Activated CD4-positive, alpha-beta memory T cell treated with anti-CD3 and anti-CD28 coated beads for 36 hours (primary cell): ENCODE measurements at regions not wholly inside any gene's neighbourhood (a gene's known extent, or its start where the extent isn't known, plus 50 kb on each side); places are given as distances from the start of the nearest gene placed in this dataset.

Source experiments
- CTCF ChIA-PET: fragments of 350-600 bp; sonication (Branson Sonifier 250); formaldehyde crosslinking; loops from one replicate; lab custom pipeline; 2021; ENCODE audit warnings: antibody characterized with exemption, inconsistent platforms; lab: Charles Lee
- POLR2A ChIA-PET: fragments of 350-600 bp; sonication (Branson Sonifier 250); formaldehyde crosslinking; loops from one replicate; lab custom pipeline; 2021; ENCODE audit warnings: antibody characterized with exemption; lab: Charles Lee
- DNase-seq: peaks from one replicate; pipeline ENCODE4 v3.0.0-alpha.2; 2020
- H3K27ac Mint-ChIP-seq: one replicate; pipeline ENCODE4 v1.8.0; 2021; ENCODE audit warnings: mixed read lengths
- H3K27me3 Mint-ChIP-seq: one replicate; pipeline ENCODE4 v1.8.0; 2021; ENCODE audit warnings: mixed read lengths
- H3K36me3 Mint-ChIP-seq: one replicate; pipeline ENCODE4 v1.8.0; 2021; ENCODE audit warnings: mixed read lengths
- H3K4me1 Mint-ChIP-seq: one replicate; pipeline ENCODE4 v1.8.0; 2021; ENCODE audit warnings: low read depth, mixed read lengths
- H3K4me3 Mint-ChIP-seq: one replicate; pipeline ENCODE4 v1.8.0; 2021; ENCODE audit warnings: mild to moderate bottlenecking, mixed read lengths
- H3K9me3 Mint-ChIP-seq: one replicate; pipeline ENCODE4 v1.8.0; 2021; ENCODE audit warnings: mixed read lengths
- intact Hi-C: fragments of 100-400 bp; cut with micrococcal nuclease; formaldehyde crosslinking; loops from one replicate; pipeline ENCODE4 v1.15.1; 2023

GRCh38 chr5:159619826-159620225 lies 289.5 kb upstream of the IL12B start:
- intact Hi-C loops = no loop called here
- no peak for DNase-seq
- no peaks in the 10 kb centered on the region for H3K4me1 Mint-ChIP-seq
- H3K27me3 Mint-ChIP-seq = peaks cover 8% of the 10 kb centered on the region
- CTCF ChIA-PET = no interaction called here
- H3K9me3 Mint-ChIP-seq = peaks cover 20% of the 10 kb centered on the region
- no peak overlapping the region for H3K4me3 Mint-ChIP-seq
- no peak overlapping the region for H3K27ac Mint-ChIP-seq
- peaks cover 8% of the 10 kb centered on the region for H3K36me3 Mint-ChIP-seq
- POLR2A ChIA-PET = no interaction called here

GRCh38 chr5:159620853-159621540 lies 290.7 kb upstream of the IL12B start:
- CTCF ChIA-PET = no interaction called here
- Mint-ChIP-seq H3K4me3 (no peak overlapping the region), H3K9me3 (peaks cover 20% of the 10 kb centered on the region), H3K36me3 (peaks cover 8% of the 10 kb centered on the region), H3K27me3 (peaks cover 8% of the 10 kb centered on the region), H3K27ac (no peak overlapping the region), H3K4me1 (no peaks in the 10 kb centered on the region)
- POLR2A ChIA-PET = no interaction called here
- intact Hi-C loops = no loop called here
- DNase-seq = no peak

- ChIA-PET POLR2A (no interaction called here), CTCF (no interaction called here)
- no peak for DNase-seq
- no peaks in the 10 kb centered on the region for H3K9me3 Mint-ChIP-seq
- peaks cover 9% of the 10 kb centered on the region for H3K27me3 Mint-ChIP-seq
- H3K4me3 Mint-ChIP-seq = no peak overlapping the region
- intact Hi-C loops = no loop called here
- H3K36me3 Mint-ChIP-seq = peaks cover 3% of the 10 kb centered on the region
- no peak overlapping the region for H3K27ac Mint-ChIP-seq
- no peaks in the 10 kb centered on the region for H3K4me1 Mint-ChIP-seq
Observed at GRCh38 chr5:159628703-159629102, 287.6 kb upstream of the ADRA1B start.

GRCh38 chr5:159629158-159629557 lies 287.1 kb upstream of the ADRA1B start:
- intact Hi-C loops = no loop called here
- Mint-ChIP-seq H3K4me1 (no peaks in the 10 kb centered on the region), H3K9me3 (no peaks in the 10 kb centered on the region), H3K36me3 (peaks cover 3% of the 10 kb centered on the region), H3K4me3 (no peak overlapping the region), H3K27ac (no peak overlapping the region), H3K27me3 (peaks cover 9% of the 10 kb centered on the region)
- no peak for DNase-seq
- CTCF ChIA-PET = no interaction called here
- POLR2A ChIA-PET = no interaction called here

GRCh38 chr5:159630545-159630944 lies 285.7 kb upstream of the ADRA1B start:
- intact Hi-C loops = no loop called here
- Mint-ChIP-seq H3K4me3 (no peak overlapping the region), H3K27ac (no peak overlapping the region), H3K9me3 (no peaks in the 10 kb centered on the region), H3K36me3 (no peaks in the 10 kb centered on the region), H3K4me1 (no peaks in the 10 kb centered on the region), H3K27me3 (peaks cover 14% of the 10 kb centered on the region)
- CTCF ChIA-PET = no interaction called here
- no peak for DNase-seq
- POLR2A ChIA-PET = no interaction called here

GRCh38 chr5:159631001-159631400 lies 285.3 kb upstream of the ADRA1B start:
- Mint-ChIP-seq H3K36me3 (no peaks in the 10 kb centered on the region), H3K9me3 (no peaks in the 10 kb centered on the region), H3K27me3 (peaks cover 14% of the 10 kb centered on the region), H3K4me1 (no peaks in the 10 kb centered on the region), H3K27ac (no peak overlapping the region), H3K4me3 (no peak overlapping the region)
- CTCF ChIA-PET = no interaction called here
- no peak for DNase-seq
- POLR2A ChIA-PET = no interaction called here
- intact Hi-C loops = no loop called here

- ChIA-PET CTCF (no interaction called here), POLR2A (no interaction called here)
- DNase-seq = no peak
- H3K4me1 Mint-ChIP-seq = no peaks in the 10 kb centered on the region
- no peaks in the 10 kb centered on the region for H3K9me3 Mint-ChIP-seq
- H3K4me3 Mint-ChIP-seq = no peak overlapping the region
- H3K27ac Mint-ChIP-seq = no peak overlapping the region
- intact Hi-C loops = no loop called here
- no peaks in the 10 kb centered on the region for H3K36me3 Mint-ChIP-seq
- peaks cover 15% of the 10 kb centered on the region for H3K27me3 Mint-ChIP-seq
Observed at GRCh38 chr5:159632866-159633265, 283.4 kb upstream of the ADRA1B start.

GRCh38 chr5:159638481-159638880 lies 277.8 kb upstream of the ADRA1B start:
- CTCF ChIA-PET = no interaction called here
- H3K27ac Mint-ChIP-seq = no peak overlapping the region
- intact Hi-C loops = no loop called here
- no peaks in the 10 kb centered on the region for H3K4me1 Mint-ChIP-seq
- peaks cover 11% of the 10 kb centered on the region for H3K27me3 Mint-ChIP-seq
- no peaks in the 10 kb centered on the region for H3K36me3 Mint-ChIP-seq
- no peak overlapping the region for H3K4me3 Mint-ChIP-seq
- POLR2A ChIA-PET = no interaction called here
- no peaks in the 10 kb centered on the region for H3K9me3 Mint-ChIP-seq
- DNase-seq = no peak

GRCh38 chr5:159638954-159639559 lies 277.2 kb upstream of the ADRA1B start:
- intact Hi-C loops = no loop called here
- Mint-ChIP-seq H3K27ac (no peak overlapping the region), H3K4me3 (no peak overlapping the region), H3K27me3 (peaks cover 9% of the 10 kb centered on the region), H3K36me3 (no peaks in the 10 kb centered on the region), H3K9me3 (no peaks in the 10 kb centered on the region), H3K4me1 (no peaks in the 10 kb centered on the region)
- ChIA-PET CTCF (no interaction called here), POLR2A (no interaction called here)
- DNase-seq = no peak

- Mint-ChIP-seq H3K4me3 (no peak overlapping the region), H3K36me3 (no peaks in the 10 kb centered on the region), H3K9me3 (no peaks in the 10 kb centered on the region), H3K4me1 (no peaks in the 10 kb centered on the region), H3K27me3 (peaks cover 13% of the 10 kb centered on the region), H3K27ac (no peak overlapping the region)
- intact Hi-C loops = no loop called here
- POLR2A ChIA-PET = no interaction called here
- CTCF ChIA-PET = interaction anchor here (0.9 kb wide), 1 partner anchor 322 kb away, joined by 3 read pairs; no protein-coding TSS in a partner anchor
- no peak for DNase-seq
Observed at GRCh38 chr5:159639590-159639989, 276.7 kb upstream of the ADRA1B start.

GRCh38 chr5:159640446-159640845 lies 275.8 kb upstream of the ADRA1B start:
- Mint-ChIP-seq H3K36me3 (no peaks in the 10 kb centered on the region), H3K27ac (no peak overlapping the region), H3K27me3 (peaks cover 9% of the 10 kb centered on the region), H3K4me3 (no peak overlapping the region), H3K9me3 (no peaks in the 10 kb centered on the region), H3K4me1 (no peaks in the 10 kb centered on the region)
- intact Hi-C loops = no loop called here
- ChIA-PET POLR2A (no interaction called here), CTCF (interaction anchor here (0.9 kb wide), 1 partner anchor 323 kb away, joined by 3 read pairs; no protein-coding TSS in a partner anchor)
- no peak for DNase-seq

- no peak overlapping the region for H3K27ac Mint-ChIP-seq
- ChIA-PET CTCF (no interaction called here), POLR2A (no interaction called here)
- no peaks in the 10 kb centered on the region for H3K36me3 Mint-ChIP-seq
- no peaks in the 10 kb centered on the region for H3K9me3 Mint-ChIP-seq
- no peak for DNase-seq
- intact Hi-C loops = no loop called here
- H3K27me3 Mint-ChIP-seq = peaks cover 8% of the 10 kb centered on the region
- no peak overlapping the region for H3K4me3 Mint-ChIP-seq
- no peaks in the 10 kb centered on the region for H3K4me1 Mint-ChIP-seq
Observed at GRCh38 chr5:159640921-159641320, 275.4 kb upstream of the ADRA1B start.
